GM12874 (cell line): ENCODE measurements at regions not wholly inside any gene's neighbourhood (a gene's known extent, or its start where the extent isn't known, plus 50 kb on each side); places are given as distances from the start of the nearest gene placed in this dataset.

Experiments used
- CTCF ChIP-seq: IDR thresholded peaks from 2 replicates; pipeline ENCODE4 v1.5.1; 2011; ENCODE audit warnings: low read depth, mild to moderate bottlenecking, control low read depth, low read length, moderate library complexity; ENCODE audit not compliant: insufficient read depth

GRCh38 chr21:21963911-21964310 is 965.7 kb downstream of the NCAM2 start:
- no peak for TF ChIP-seq CTCF

- TF ChIP-seq CTCF: no peak
Measured at GRCh38 chr21:21968810-21969209, 970.6 kb downstream of the NCAM2 start.

DNA sequence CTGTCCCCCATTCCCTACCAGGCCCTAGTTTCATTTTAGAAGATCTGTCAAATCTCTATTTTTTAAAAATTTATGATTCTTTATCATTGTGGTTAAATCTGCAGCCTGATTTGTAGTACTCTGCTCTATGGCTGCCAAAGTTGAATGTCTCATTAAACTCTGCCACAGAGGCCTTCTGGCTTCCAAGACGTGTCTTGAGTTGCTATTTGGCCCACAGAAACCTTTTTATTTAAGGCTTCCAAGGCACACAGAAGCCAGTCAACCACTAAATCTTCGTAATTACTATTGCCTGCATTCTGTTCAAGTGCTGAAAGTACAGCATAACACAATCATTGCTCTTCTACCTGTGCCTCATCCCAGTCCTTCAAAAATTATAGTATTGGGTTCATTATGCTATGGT is 971.0 kb downstream of the NCAM2 start:
- TF ChIP-seq CTCF: no peak

GRCh38 chr21:21971384-21971783 is 973.2 kb downstream of the NCAM2 start:
- no peak for TF ChIP-seq CTCF

DNA sequence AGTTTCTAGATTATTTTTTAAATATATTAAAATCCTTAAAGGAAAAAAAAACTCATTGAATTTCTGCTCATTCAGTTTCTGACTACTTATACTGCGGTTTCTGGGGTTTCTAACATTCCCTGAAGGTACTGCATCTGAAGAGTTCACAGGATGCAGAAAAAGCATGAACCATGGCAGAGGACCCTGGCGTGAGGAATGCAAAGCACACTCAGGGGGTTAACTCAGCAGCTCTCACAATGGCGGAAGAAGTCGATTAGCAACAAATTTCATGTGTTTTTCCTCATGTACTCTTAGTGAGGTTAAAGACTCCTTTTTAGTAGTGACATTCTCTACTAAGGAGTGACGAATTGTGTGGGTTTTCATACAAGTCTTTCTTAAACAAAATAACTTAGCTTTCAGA is 975.6 kb downstream of the NCAM2 start:
- no peak for TF ChIP-seq CTCF

- no peak for TF ChIP-seq CTCF
Measured at GRCh38 chr21:21996891-21997290, 998.7 kb downstream of the NCAM2 start.

DNA sequence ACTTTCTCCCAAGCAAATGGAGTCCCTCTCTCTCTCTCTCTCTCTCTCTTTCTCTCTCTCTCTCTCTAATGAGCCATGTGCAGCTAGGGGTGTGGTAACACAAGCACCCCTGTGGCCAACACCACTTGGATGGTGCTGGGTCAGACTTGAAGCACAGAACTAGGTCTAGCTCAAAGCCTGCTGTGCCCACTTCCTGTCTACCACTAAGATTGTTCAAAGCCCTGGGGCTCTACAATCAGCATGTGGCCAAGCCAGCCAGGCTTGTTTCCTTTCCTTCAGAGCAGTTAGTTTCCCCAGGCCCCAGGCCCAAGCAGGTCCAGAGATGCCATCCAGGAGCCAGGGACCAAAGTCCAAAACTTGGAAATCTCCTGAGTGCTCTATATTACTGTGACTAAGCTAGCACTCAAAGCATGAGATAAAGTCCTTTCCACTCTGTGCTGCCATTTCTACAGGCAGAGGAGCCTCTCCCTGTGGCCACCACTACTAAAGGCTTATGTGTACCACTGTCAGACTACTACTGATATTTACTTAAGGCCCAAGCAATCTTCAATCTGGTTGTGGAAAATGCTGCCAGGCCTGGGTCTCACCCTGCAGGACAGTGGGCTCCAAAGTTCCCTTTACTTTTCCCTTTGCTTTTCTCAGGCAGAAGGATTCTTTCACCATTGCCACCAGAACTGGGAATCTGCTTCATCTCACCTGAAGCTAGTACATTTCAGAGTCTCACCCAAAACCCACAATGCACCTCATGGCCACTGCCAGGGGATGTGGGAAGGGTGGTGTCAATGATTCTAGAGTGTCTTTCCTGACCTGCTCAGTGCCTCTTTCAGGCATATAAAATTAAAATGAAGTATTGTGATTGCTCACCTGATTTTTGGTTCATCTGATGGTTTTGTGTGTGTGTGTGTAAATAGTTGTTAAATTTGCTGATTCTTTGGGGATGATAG is 999.5 kb downstream of the NCAM2 start:
- TF ChIP-seq CTCF: no peak
